Hepatocyte (in vitro differentiated cells): ENCODE measurements at regions not wholly inside any gene's neighbourhood (a gene's known extent, or its start where the extent isn't known, plus 50 kb on each side); places are given as distances from the start of the nearest gene placed in this dataset.

ENCODE experiments used
- DNase-seq: peaks from one replicate; pipeline ENCODE4 v3.0.0-alpha.2; 2016; ENCODE audit warnings: low spot score
- H2AFZ ChIP-seq: fragments of 200-600 bp; sonication (generic); 2 replicates; pipeline ENCODE4 v1.6.0; 2016; ENCODE audit warnings: antibody characterized with exemption, mild to moderate bottlenecking
- H3K27ac ChIP-seq: fragments of 200-600 bp; sonication (generic); 2 replicates; pipeline ENCODE4 v1.5.1; 2016; ENCODE audit warnings: mild to moderate bottlenecking
- H3K27me3 ChIP-seq: fragments of 200-600 bp; sonication (generic); 2 replicates; pipeline ENCODE4 v1.6.1; 2016
- H3K36me3 ChIP-seq: fragments of 200-600 bp; sonication (generic); replicated peaks from 2 replicates; pipeline ENCODE4 v1.5.1; 2016; ENCODE audit warnings: low read depth; ENCODE audit not compliant: insufficient read depth
- H3K4me1 ChIP-seq: fragments of 200-600 bp; sonication (generic); 2 replicates; pipeline ENCODE4 v1.5.1; 2016; ENCODE audit warnings: mild to moderate bottlenecking, moderate library complexity; ENCODE audit not compliant: insufficient read depth
- H3K4me2 ChIP-seq: fragments of 200-600 bp; sonication (generic); 2 replicates; pipeline ENCODE4 v1.6.0; 2016
- H3K4me3 ChIP-seq: fragments of 200-600 bp; sonication (generic); 2 replicates; pipeline ENCODE4 v1.5.1; 2016; ENCODE audit warnings: mild to moderate bottlenecking
- H3K79me2 ChIP-seq: fragments of 200-600 bp; sonication (generic); 2 replicates; pipeline ENCODE4 v1.6.0; 2017; ENCODE audit warnings: mild to moderate bottlenecking
- H3K9me2 ChIP-seq: fragments of 200-600 bp; sonication (generic); replicated peaks from 2 replicates; pipeline ENCODE4 v1.6.0; 2017; ENCODE audit warnings: mild to moderate bottlenecking; ENCODE audit not compliant: insufficient read depth
- H3K9me3 ChIP-seq: fragments of 200-600 bp; sonication (generic); 2 replicates; pipeline ENCODE4 v1.5.1; 2016; ENCODE audit warnings: low read depth, mild to moderate bottlenecking
- H4K20me1 ChIP-seq: fragments of 200-600 bp; sonication (generic); 2 replicates; pipeline ENCODE4 v1.6.0; 2016; ENCODE audit warnings: mild to moderate bottlenecking; ENCODE audit not compliant: insufficient read depth, poor library complexity, severe bottlenecking
- CTCF ChIP-seq: fragments of 200-600 bp; sonication (generic); IDR thresholded peaks from 2 replicates; pipeline ENCODE4 v1.5.1; 2016; ENCODE audit warnings: antibody characterized with exemption, mild to moderate bottlenecking; ENCODE audit not compliant: poor library complexity
- EZH2 ChIP-seq: fragments of 200-600 bp; sonication (generic); IDR thresholded peaks from 2 replicates; pipeline ENCODE4 v1.6.1; 2016; ENCODE audit warnings: antibody characterized with exemption, mild to moderate bottlenecking, borderline replicate concordance
- EZH2phosphoT487 ChIP-seq: fragments of 200-600 bp; sonication (generic); IDR thresholded peaks from one replicate; pipeline ENCODE4 v1.6.1; 2018; ENCODE audit warnings: antibody characterized with exemption, mild to moderate bottlenecking, low read depth, moderate library complexity; ENCODE audit not compliant: unreplicated experiment, severe bottlenecking
- WGBS: methylation state at CpG from one replicate; pipeline ENCODE4 v1.1.6; 2016; ENCODE audit warnings: low lambda C conversion rate; ENCODE audit errors: missing lambda C conversion rate; 5-methylcytosine and 5-hydroxymethylcytosine counted together

GRCh38 chr2:49687918-49688317 is 533.6 kb upstream of the FSHR start:
- Histone ChIP-seq H4K20me1 (no peaks in the 10 kb centered on the region), H3K9me2 (no peaks in the 10 kb centered on the region), H2AFZ (no peak overlapping the region), H3K27ac (no peak overlapping the region), H3K27me3 (no peaks in the 10 kb centered on the region), H3K79me2 (no peaks in the 10 kb centered on the region), H3K4me1 (no peaks in the 10 kb centered on the region), H3K4me2 (no peak overlapping the region), H3K4me3 (no peak overlapping the region), H3K36me3 (no peaks in the 10 kb centered on the region), H3K9me3 (no peaks in the 10 kb centered on the region)
- 88% methylated on average over 1 of the region's 1 CpG for WGBS
- no peak for DNase-seq
- TF ChIP-seq EZH2phosphoT487: no peak
- peak; percentile 58 for TF ChIP-seq CTCF
- no peak for TF ChIP-seq EZH2

- Histone ChIP-seq H3K27ac (no peak overlapping the region), H3K79me2 (no peaks in the 10 kb centered on the region), H2AFZ (no peak overlapping the region), H4K20me1 (no peaks in the 10 kb centered on the region), H3K4me2 (no peak overlapping the region), H3K27me3 (no peaks in the 10 kb centered on the region), H3K9me3 (no peaks in the 10 kb centered on the region), H3K4me3 (no peak overlapping the region), H3K36me3 (no peaks in the 10 kb centered on the region), H3K9me2 (no peaks in the 10 kb centered on the region), H3K4me1 (no peaks in the 10 kb centered on the region)
- 53% methylated on average over 2 of the region's 2 CpGs for WGBS
- DNase-seq: no peak
- no peak for TF ChIP-seq EZH2phosphoT487
- TF ChIP-seq CTCF: no peak
- TF ChIP-seq EZH2: no peak
Measured at GRCh38 chr2:49686897-49687442, 532.7 kb upstream of the FSHR start.

GRCh38 chr2:49686291-49686690 is 532.0 kb upstream of the FSHR start:
- Histone ChIP-seq H4K20me1 (no peaks in the 10 kb centered on the region), H3K36me3 (no peaks in the 10 kb centered on the region), H3K27ac (no peak overlapping the region), H3K4me3 (no peak overlapping the region), H3K27me3 (no peaks in the 10 kb centered on the region), H3K79me2 (no peaks in the 10 kb centered on the region), H3K4me2 (no peak overlapping the region), H3K4me1 (no peaks in the 10 kb centered on the region), H2AFZ (no peak overlapping the region), H3K9me3 (no peaks in the 10 kb centered on the region), H3K9me2 (no peaks in the 10 kb centered on the region)
- TF ChIP-seq CTCF (no peak), EZH2phosphoT487 (no peak)
- DNase-seq: no peak
- 71% methylated on average over 2 of the region's 2 CpGs for WGBS

- Histone ChIP-seq H4K20me1 (no peaks in the 10 kb centered on the region), H3K4me3 (no peak overlapping the region), H3K79me2 (no peaks in the 10 kb centered on the region), H3K9me2 (no peaks in the 10 kb centered on the region), H3K27me3 (no peaks in the 10 kb centered on the region), H3K9me3 (no peaks in the 10 kb centered on the region), H3K4me2 (no peak overlapping the region), H3K36me3 (no peaks in the 10 kb centered on the region), H3K27ac (no peak overlapping the region), H2AFZ (no peak overlapping the region), H3K4me1 (no peaks in the 10 kb centered on the region)
- TF ChIP-seq EZH2: no peak
- no peak for TF ChIP-seq EZH2phosphoT487
- no peak for TF ChIP-seq CTCF
- WGBS: 100% methylated on average over 1 of the region's 1 CpG
- no peak for DNase-seq
Measured at GRCh38 chr2:49677227-49677626, 522.9 kb upstream of the FSHR start.
